ENCODE measurements at regions not wholly inside any gene's neighbourhood (a gene's known extent, or its start where the extent isn't known, plus 50 kb on each side); places are given as distances from the start of the nearest gene placed in this dataset.
A peak's percentile ranks its signal among the peaks of the same experiment; 100 is the strongest.

DNA sequence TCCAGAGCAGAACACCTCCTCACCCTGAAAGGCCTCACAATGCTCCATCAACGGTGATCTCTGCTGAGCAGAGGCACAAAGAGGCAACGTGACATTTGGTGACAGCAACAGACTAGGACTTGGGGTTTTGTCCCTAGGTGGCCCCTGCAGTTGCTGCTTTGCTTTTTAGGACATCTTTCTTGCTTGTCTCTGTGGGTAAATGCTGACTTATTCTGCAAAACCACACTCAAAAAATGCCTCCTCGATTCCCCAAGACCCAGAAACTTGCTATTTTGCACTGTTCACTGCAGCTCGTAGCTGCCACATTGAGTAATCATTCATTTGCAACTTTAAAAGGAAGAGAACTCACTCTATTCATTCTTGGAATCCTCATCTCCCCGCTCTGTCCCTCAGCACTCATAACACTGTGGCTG lies 209.9 kb downstream of the LY86 start:
- no peak for DNase-seq (ENCODE audit: unreplicated experiment)
- POLR2A ChIA-PET, result no interaction called here
- H3K4me1 Mint-ChIP-seq (ENCODE audit: insufficient read depth, unreplicated experiment), result peaks cover 27% of the 10 kb centered on the region
- H3K4me3 Mint-ChIP-seq (ENCODE audit: unreplicated experiment), result no peak overlapping the region
- H3K27ac Mint-ChIP-seq (ENCODE audit: low read depth, unreplicated experiment), result no peak overlapping the region
- H3K9me3 Mint-ChIP-seq (ENCODE audit: unreplicated experiment), result no peaks in the 10 kb centered on the region
- TF ChIP-seq, protein P1, sequence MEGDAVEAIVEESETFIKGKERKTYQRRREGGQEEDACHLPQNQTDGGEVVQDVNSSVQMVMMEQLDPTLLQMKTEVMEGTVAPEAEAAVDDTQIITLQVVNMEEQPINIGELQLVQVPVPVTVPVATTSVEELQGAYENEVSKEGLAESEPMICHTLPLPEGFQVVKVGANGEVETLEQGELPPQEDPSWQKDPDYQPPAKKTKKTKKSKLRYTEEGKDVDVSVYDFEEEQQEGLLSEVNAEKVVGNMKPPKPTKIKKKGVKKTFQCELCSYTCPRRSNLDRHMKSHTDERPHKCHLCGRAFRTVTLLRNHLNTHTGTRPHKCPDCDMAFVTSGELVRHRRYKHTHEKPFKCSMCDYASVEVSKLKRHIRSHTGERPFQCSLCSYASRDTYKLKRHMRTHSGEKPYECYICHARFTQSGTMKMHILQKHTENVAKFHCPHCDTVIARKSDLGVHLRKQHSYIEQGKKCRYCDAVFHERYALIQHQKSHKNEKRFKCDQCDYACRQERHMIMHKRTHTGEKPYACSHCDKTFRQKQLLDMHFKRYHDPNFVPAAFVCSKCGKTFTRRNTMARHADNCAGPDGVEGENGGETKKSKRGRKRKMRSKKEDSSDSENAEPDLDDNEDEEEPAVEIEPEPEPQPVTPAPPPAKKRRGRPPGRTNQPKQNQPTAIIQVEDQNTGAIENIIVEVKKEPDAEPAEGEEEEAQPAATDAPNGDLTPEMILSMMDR (IDR thresholded peaks at IDR 0.05; ENCODE audit: unreplicated experiment), result no peak
- no TSS peak for BruUV-seq (replicated peaks)
- no peaks in the 10 kb centered on the region for H3K36me3 Mint-ChIP-seq (ENCODE audit: insufficient read depth, unreplicated experiment)
- CTCF ChIA-PET, result no interaction called here
- no peaks in the 10 kb centered on the region for H3K27me3 Mint-ChIP-seq (ENCODE audit: insufficient read depth, unreplicated experiment)
- intact Hi-C loops (cut with micrococcal nuclease), result no loop called here

DNA sequence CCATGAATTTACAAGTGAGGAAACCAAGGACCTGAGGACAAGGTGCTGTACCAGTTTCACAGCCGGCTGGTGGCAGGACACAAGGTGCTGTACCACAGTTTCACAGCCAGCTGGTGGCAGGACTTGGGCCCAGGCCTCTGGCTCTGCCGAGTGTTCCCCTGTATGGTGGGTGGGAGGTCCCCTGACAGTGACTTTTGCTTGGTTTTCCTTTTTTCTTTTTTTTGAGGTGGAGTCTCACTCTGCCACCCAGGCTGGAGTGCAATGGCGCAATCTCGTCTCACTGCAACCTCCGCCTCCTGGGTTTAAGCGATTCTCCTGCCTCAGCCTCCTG lies 212.4 kb downstream of the LY86 start:
- no peaks in the 10 kb centered on the region for H3K27me3 Mint-ChIP-seq (ENCODE audit: insufficient read depth, unreplicated experiment)
- no TSS peak for BruUV-seq (replicated peaks)
- CTCF ChIA-PET, result interaction anchor here (0.7 to 0.9 kb wide), 2 partner anchors 14 to 42 kb away, joined by 3 to 4 read pairs; no protein-coding TSS in a partner anchor
- H3K27ac Mint-ChIP-seq (ENCODE audit: low read depth, unreplicated experiment), result peak overlapping the region; percentile 61
- H3K4me1 Mint-ChIP-seq (ENCODE audit: insufficient read depth, unreplicated experiment), result peaks cover 33% of the 10 kb centered on the region
- H3K9me3 Mint-ChIP-seq (ENCODE audit: unreplicated experiment), result no peaks in the 10 kb centered on the region
- H3K36me3 Mint-ChIP-seq (ENCODE audit: insufficient read depth, unreplicated experiment), result no peaks in the 10 kb centered on the region
- TF ChIP-seq, protein P1 (IDR thresholded peaks at IDR 0.05; ENCODE audit: unreplicated experiment), result no peak
- DNase-seq (ENCODE audit: unreplicated experiment), result no peak
- H3K4me3 Mint-ChIP-seq (ENCODE audit: unreplicated experiment), result no peak overlapping the region
- POLR2A ChIA-PET, result interaction anchor here (1.0 kb wide), 2 partner anchors 14 to 15 kb away, joined by 3 read pairs; no protein-coding TSS in a partner anchor
- intact Hi-C loops (cut with micrococcal nuclease), result loop anchor here (5.0 kb wide), 2 partner anchors 306 to 346 kb away; partner anchors contain the start of gene RREB1

DNA sequence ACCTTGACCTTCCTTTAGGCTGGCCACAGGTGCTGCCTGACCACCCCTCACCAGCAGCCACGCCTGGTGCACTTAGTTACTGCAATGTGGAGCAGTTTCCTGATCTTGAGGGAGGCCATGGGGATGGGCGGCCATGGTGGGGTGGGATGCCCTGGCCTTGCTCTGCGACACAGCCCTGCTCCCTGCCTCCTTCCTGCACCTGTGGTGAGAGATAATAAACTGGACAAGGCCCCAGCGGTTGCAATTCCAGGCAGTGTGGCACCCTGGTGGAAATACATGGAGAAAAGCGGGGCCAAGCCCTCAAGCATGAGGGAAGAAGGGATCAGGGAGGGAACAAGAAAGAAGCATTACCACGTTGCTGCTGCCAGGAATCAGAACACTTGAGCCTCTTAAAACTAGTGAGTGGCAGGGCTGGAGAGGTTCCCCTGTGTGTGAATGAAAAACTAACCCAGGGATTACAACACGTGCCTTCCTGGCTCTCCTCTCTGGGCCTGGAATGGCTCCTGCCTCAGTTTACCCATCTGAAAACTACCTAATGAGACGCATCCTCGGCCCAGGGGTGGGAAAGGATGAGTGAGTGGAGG lies 213.2 kb downstream of the LY86 start:
- ChIA-PET CTCF (no interaction called here), POLR2A (interaction anchor here (1.0 to 2.1 kb wide), 2 partner anchors 15 kb away, joined by 3 to 8 read pairs; no protein-coding TSS in a partner anchor)
- intact Hi-C loops (cut with micrococcal nuclease), result loop anchor here (5.0 kb wide), 2 partner anchors 306 to 346 kb away; partner anchors contain the start of gene RREB1
- no peak for DNase-seq (ENCODE audit: unreplicated experiment)
- TF ChIP-seq, protein P1 (IDR thresholded peaks at IDR 0.05; ENCODE audit: unreplicated experiment), result no peak
- Mint-ChIP-seq H3K4me1 (ENCODE audit: insufficient read depth, unreplicated experiment) (peaks cover 35% of the 10 kb centered on the region), H3K9me3 (ENCODE audit: unreplicated experiment) (no peaks in the 10 kb centered on the region), H3K4me3 (ENCODE audit: unreplicated experiment) (no peak overlapping the region), H3K36me3 (ENCODE audit: insufficient read depth, unreplicated experiment) (no peaks in the 10 kb centered on the region), H3K27me3 (ENCODE audit: insufficient read depth, unreplicated experiment) (no peaks in the 10 kb centered on the region), H3K27ac (ENCODE audit: low read depth, unreplicated experiment) (no peak overlapping the region)
- no TSS peak for BruUV-seq (replicated peaks)

DNA sequence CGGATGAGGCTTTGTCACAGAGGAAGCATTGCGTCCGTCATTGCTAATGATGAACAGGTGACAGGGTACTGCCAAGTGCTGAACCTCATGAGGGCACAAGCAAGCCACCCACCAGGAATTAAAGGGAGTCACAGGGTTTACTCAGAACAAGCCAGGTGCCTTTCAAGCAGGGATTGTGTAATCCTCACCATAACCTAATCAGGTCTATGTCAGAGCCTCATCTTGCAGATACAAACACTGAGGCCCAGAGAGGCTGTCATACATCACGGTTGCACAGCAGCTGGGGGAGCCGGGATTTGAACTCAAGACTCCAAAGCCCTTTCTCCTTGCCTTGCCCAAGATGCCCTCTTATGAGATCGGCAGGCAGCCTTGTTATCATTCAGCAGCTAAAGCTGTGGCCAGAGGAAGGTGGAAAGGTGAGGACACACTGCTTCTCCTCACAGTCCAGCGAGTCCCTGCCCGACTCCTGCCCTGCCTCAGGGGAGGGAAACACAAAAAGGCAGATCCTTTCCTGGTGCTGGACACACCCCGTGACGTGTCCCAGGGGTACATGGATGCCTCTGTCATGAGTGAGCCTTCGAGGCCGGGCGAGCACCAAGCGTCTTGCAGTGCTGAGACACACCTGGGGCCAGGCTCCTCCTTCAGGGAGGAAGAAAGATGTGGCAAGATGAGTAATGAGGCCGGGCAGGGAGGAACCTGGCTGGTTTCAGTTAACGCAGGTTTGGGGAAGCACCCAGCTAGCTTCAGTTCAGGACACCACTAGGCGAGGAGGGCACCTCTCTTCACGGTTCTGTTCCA lies 214.9 kb downstream of the LY86 start:
- Mint-ChIP-seq H3K27ac (ENCODE audit: low read depth, unreplicated experiment) (peak overlapping the region; percentile 84), H3K36me3 (ENCODE audit: insufficient read depth, unreplicated experiment) (no peaks in the 10 kb centered on the region), H3K4me3 (ENCODE audit: unreplicated experiment) (peak overlapping the region; percentile 27), H3K27me3 (ENCODE audit: insufficient read depth, unreplicated experiment) (no peaks in the 10 kb centered on the region), H3K4me1 (ENCODE audit: insufficient read depth, unreplicated experiment) (peaks cover 39% of the 10 kb centered on the region), H3K9me3 (ENCODE audit: unreplicated experiment) (no peaks in the 10 kb centered on the region)
- BruUV-seq (replicated peaks), result TSS peak; percentile 93
- peak; percentile 98 for DNase-seq (ENCODE audit: unreplicated experiment)
- intact Hi-C loops (cut with micrococcal nuclease), result loop anchor here (5.0 kb wide), 2 partner anchors 304 to 344 kb away; partner anchors contain the start of gene RREB1
- TF ChIP-seq, protein P1 (IDR thresholded peaks at IDR 0.05; ENCODE audit: unreplicated experiment), result no peak
- CTCF ChIA-PET, result interaction anchor here (0.6 to 1.2 kb wide), 6 partner anchors 11 to 683 kb away, joined by 3 to 5 read pairs (median 4); no protein-coding TSS in a partner anchor
- POLR2A ChIA-PET, result interaction anchor here (0.6 to 2.8 kb wide), 14 partner anchors 9 to 757 kb away, joined by 3 to 19 read pairs (median 5); no protein-coding TSS in a partner anchor

Measured in MCF 10A (cell line).